Transverse colon (tissue), 4 donors: ENCODE measurements at regions not wholly inside any gene's neighbourhood (a gene's known extent, or its start where the extent isn't known, plus 50 kb on each side); places are given as distances from the start of the nearest gene placed in this dataset.

Source experiments
- CTCF ChIP-seq, 5 experiments: fragments of 200-600 bp in 3 of 5; fragments of 450-650 bp in 2 of 5; sonication (generic) in 3 of 5; IDR thresholded peaks; 1 replicate in 2 of 5; 2 replicates in 3 of 5; pipeline ENCODE4 v1.5.1; 2016 to 2017; ENCODE audit warnings: antibody characterized with exemption in 5 of 5, inconsistent platforms in 3 of 5, mild to moderate bottlenecking in 2 of 5, moderate library complexity in 1 of 5
- EP300 ChIP-seq: sonication (generic); formaldehyde crosslinking; IDR thresholded peaks from one replicate; pipeline ENCODE4 v1.6.1; 2017; ENCODE audit warnings: antibody characterized with exemption, low read depth
- POLR2A ChIP-seq: fragments of 450-650 bp; IDR thresholded peaks from one replicate; pipeline ENCODE4 v1.6.1; 2016; ENCODE audit warnings: antibody characterized with exemption, mild to moderate bottlenecking, moderate library complexity
- POLR2AphosphoS5 ChIP-seq, 3 donors: sonication (generic); formaldehyde crosslinking; IDR thresholded peaks; one replicate each; pipeline ENCODE4 v1.6.1; 2016; ENCODE audit warnings: antibody characterized with exemption in 3 of 3

- TF ChIP-seq POLR2A = no peak
- TF ChIP-seq CTCF (IDR thresholded peaks at IDR 0.05) = no peak
- no peak for TF ChIP-seq POLR2AphosphoS5 (IDR thresholded peaks at IDR 0.05)
- TF ChIP-seq EP300 = no peak
Measured at GRCh38 chr1:185409763-185410528, 92.9 kb upstream of the IVNS1ABP start.
